ENCODE measurements at regions not wholly inside any gene's neighbourhood (a gene's known extent, or its start where the extent isn't known, plus 50 kb on each side); places are given as distances from the start of the nearest gene placed in this dataset.

- TF ChIP-seq EZH2phosphoT487 (IDR thresholded peaks at IDR 0.05; ENCODE audit: borderline replicate concordance, low read length) (no peak), CTCF (conservative IDR thresholded peaks at IDR 0.05; ENCODE audit: low read depth, low read length) (no peak), EZH2 (IDR thresholded peaks at IDR 0.05; ENCODE audit: low read length, unreplicated experiment) (no peak)
These were observed 96.2 kb upstream of the CYYR1 start for GRCh38 chr21:26669215-26669764.

Measured in PC-3 (cell line).